HEK293 (cell line): ENCODE measurements at regions not wholly inside any gene's neighbourhood (a gene's known extent, or its start where the extent isn't known, plus 50 kb on each side); places are given as distances from the start of the nearest gene placed in this dataset.

Experiments used
- CTCF ChIA-PET: fragments of 350-600 bp; formaldehyde crosslinking; extraction: SDS; loops from one replicate; lab custom pipeline; 2021; ENCODE audit warnings: antibody characterized with exemption; lab: Yijun Ruan, JAX
- POLR2A ChIA-PET: fragments of 300-600 bp; formaldehyde crosslinking; extraction: SDS; loops from one replicate; lab custom pipeline; 2020; ENCODE audit warnings: antibody characterized with exemption, inconsistent platforms; lab: Yijun Ruan, JAX
- H3K27ac ChIP-seq: fragments of 200-500 bp; sonication (Bioruptor generic); 2 replicates; pipeline ENCODE4 v1.5.1; 2014; ENCODE audit warnings: low read depth, low read length, control low read depth, inconsistent platforms; ENCODE audit errors: extremely low read depth
- H3K36me3 ChIP-seq, 2 experiments: fragments of 200-500 bp in 1 of 2; sonication (Bioruptor generic) in 1 of 2; 1 replicate in 1 of 2; 2 replicates in 1 of 2; pipeline ENCODE4 v1.5.1; 2014 to 2017; ENCODE audit warnings: inconsistent platforms in 2 of 2, low read length in 2 of 2; ENCODE audit not compliant: control insufficient read depth in 2 of 2, insufficient read depth in 1 of 2
- H3K4me1 ChIP-seq: fragments of 200-500 bp; sonication (Bioruptor generic); 2 replicates; pipeline ENCODE4 v1.5.1; 2014; ENCODE audit warnings: mild to moderate bottlenecking, low read length, inconsistent platforms; ENCODE audit not compliant: control insufficient read depth, insufficient read depth
- H3K4me3 ChIP-seq: 2 replicates; pipeline ENCODE4 v1.5.1; 2011; ENCODE audit warnings: low read depth, mild to moderate bottlenecking, control low read depth, low read length, moderate library complexity
- H3K9me3 ChIP-seq: fragments of 200-500 bp; sonication (Bioruptor generic); 2 replicates; pipeline ENCODE4 v1.5.1; 2014; ENCODE audit warnings: low read depth, low read length, inconsistent platforms; ENCODE audit not compliant: control insufficient read depth, insufficient read depth
- GFI1B ChIP-seq: fragments of 450-650 bp; formaldehyde crosslinking; IDR thresholded peaks from 2 replicates; pipeline ENCODE4 v1.5.1; 2016; ENCODE audit warnings: missing biosample characterization, missing genetic modification characterization
- GLI2 ChIP-seq: fragments of 450-650 bp; formaldehyde crosslinking; IDR thresholded peaks from 2 replicates; pipeline ENCODE4; 2017; ENCODE audit warnings: missing biosample characterization, missing genetic modification characterization, low read depth, borderline replicate concordance
- GLI4 ChIP-seq: fragments of 450-650 bp; formaldehyde crosslinking; IDR thresholded peaks from 2 replicates; pipeline ENCODE4 v1.5.1; 2016; ENCODE audit warnings: missing biosample characterization, missing genetic modification characterization
- GLIS1 ChIP-seq: fragments of 450-650 bp; formaldehyde crosslinking; IDR thresholded peaks from 2 replicates; pipeline ENCODE4 v1.5.1; 2016; ENCODE audit warnings: missing biosample characterization, missing genetic modification characterization
- HOXA7 ChIP-seq: sonication (generic); formaldehyde crosslinking; IDR thresholded peaks from 2 replicates; pipeline ENCODE4 v1.8.1; 2022; ENCODE audit warnings: missing genetic modification reagents, borderline replicate concordance
- INSM2 ChIP-seq: fragments of 450-650 bp; formaldehyde crosslinking; IDR thresholded peaks from 2 replicates; pipeline ENCODE4 v1.5.1; 2016; ENCODE audit warnings: missing biosample characterization, missing genetic modification characterization
- PATZ1 ChIP-seq: fragments of 450-650 bp; formaldehyde crosslinking; IDR thresholded peaks from 2 replicates; pipeline ENCODE4 v1.5.1; 2016; ENCODE audit warnings: missing biosample characterization, missing genetic modification characterization
- TSHZ1 ChIP-seq: fragments of 450-650 bp; formaldehyde crosslinking; IDR thresholded peaks from 2 replicates; pipeline ENCODE4 v1.5.1; 2016; ENCODE audit warnings: missing biosample characterization, missing genetic modification characterization, borderline replicate concordance
- ZBTB48 ChIP-seq: fragments of 450-650 bp; formaldehyde crosslinking; IDR thresholded peaks from 2 replicates; pipeline ENCODE4 v1.5.1; 2016; ENCODE audit warnings: missing biosample characterization, missing genetic modification characterization
- ZFP41 ChIP-seq: fragments of 450-650 bp; formaldehyde crosslinking; IDR thresholded peaks from 2 replicates; pipeline ENCODE4 v1.5.1; 2016; ENCODE audit warnings: missing biosample characterization, missing genetic modification characterization, borderline replicate concordance
- ZNF114 ChIP-seq: fragments of 450-650 bp; formaldehyde crosslinking; IDR thresholded peaks from 2 replicates; pipeline ENCODE4 v1.5.0; 2017; ENCODE audit warnings: missing biosample characterization, missing genetic modification characterization
- ZNF132 ChIP-seq: fragments of 450-650 bp; formaldehyde crosslinking; IDR thresholded peaks from 2 replicates; pipeline ENCODE4 v1.5.1; 2017; ENCODE audit warnings: missing biosample characterization, missing genetic modification characterization, borderline replicate concordance
- ZNF146 ChIP-seq: fragments of 450-650 bp; formaldehyde crosslinking; IDR thresholded peaks from 2 replicates; pipeline ENCODE4 v1.5.1; 2016; ENCODE audit warnings: missing biosample characterization, missing genetic modification characterization
- ZNF16 ChIP-seq: fragments of 450-650 bp; formaldehyde crosslinking; IDR thresholded peaks from 2 replicates; pipeline ENCODE4 v1.5.1; 2016; ENCODE audit warnings: low read depth, missing biosample characterization, missing genetic modification characterization
- ZNF513 ChIP-seq: fragments of 450-650 bp; IDR thresholded peaks from 2 replicates; pipeline ENCODE4 v1.5.1; 2018; ENCODE audit warnings: missing biosample characterization, missing genetic modification characterization
- ZNF530 ChIP-seq: fragments of 450-650 bp; formaldehyde crosslinking; IDR thresholded peaks from 2 replicates; pipeline ENCODE4 v1.5.1; 2016; ENCODE audit warnings: low read depth, missing biosample characterization, missing genetic modification characterization
- ZNF639 ChIP-seq: fragments of 450-650 bp; formaldehyde crosslinking; IDR thresholded peaks from 2 replicates; pipeline ENCODE4 v1.5.1; 2016; ENCODE audit warnings: missing biosample characterization, missing genetic modification characterization
- ZNF664 ChIP-seq: fragments of 450-650 bp; formaldehyde crosslinking; IDR thresholded peaks from 2 replicates; pipeline ENCODE4 v1.5.1; 2016; ENCODE audit warnings: missing biosample characterization, missing genetic modification characterization
- ZNF791 ChIP-seq: fragments of 450-650 bp; formaldehyde crosslinking; IDR thresholded peaks from 2 replicates; pipeline ENCODE4 v1.5.1; 2016; ENCODE audit warnings: missing biosample characterization, missing genetic modification characterization
- ZNF792 ChIP-seq: fragments of 450-650 bp; formaldehyde crosslinking; IDR thresholded peaks from 2 replicates; pipeline ENCODE4 v1.5.1; 2016; ENCODE audit warnings: missing biosample characterization, missing genetic modification characterization

- H3K36me3 ChIP-seq, result no peaks in the 10 kb centered on the region
- no peaks in the 10 kb centered on the region for H3K4me1 ChIP-seq
- H3K27ac ChIP-seq, result no peak overlapping the region
- H3K4me3 ChIP-seq, result no peak overlapping the region
- TF ChIP-seq ZBTB48, result no peak
- TF ChIP-seq ZNF792 (tag by site-specific recombination), result no peak
- no peak for TF ChIP-seq GLI4
- TF ChIP-seq TSHZ1, result no peak
- no peak for TF ChIP-seq GLI2
- no peak for TF ChIP-seq ZNF664 (tag by site-specific recombination)
- TF ChIP-seq HOXA7 (CRISPR knock-in tag), result no peak
- no peak for TF ChIP-seq ZNF639 (tag by site-specific recombination)
- TF ChIP-seq GFI1B (tag by site-specific recombination), result no peak
- TF ChIP-seq, all 188 proteins: peak for 0
- no peaks in the 10 kb centered on the region for H3K9me3 ChIP-seq
- ChIA-PET POLR2A (no interaction called here), CTCF (interaction anchor here (0.6 to 1.2 kb wide), 3 partner anchors 38 to 73 kb away, joined by 3 read pairs; no protein-coding TSS in a partner anchor)
Observed at GRCh38 chr7:24227603-24228359, 56.2 kb upstream of the NPY start.

- no peaks in the 10 kb centered on the region for H3K9me3 ChIP-seq
- ChIA-PET POLR2A (no interaction called here), CTCF (no interaction called here)
- no peak overlapping the region for H3K4me3 ChIP-seq
- no peaks in the 10 kb centered on the region for H3K4me1 ChIP-seq
- TF ChIP-seq ZNF132 (tag by site-specific recombination) (no peak), GLIS1 (tag by site-specific recombination) (no peak), ZNF530 (no peak), ZNF146 (tag by site-specific recombination) (no peak), ZNF114 (tag by site-specific recombination) (no peak), PATZ1 (no peak), ZNF791 (tag by site-specific recombination) (no peak), HOXA7 (CRISPR knock-in tag) (no peak), ZNF513 (no peak), INSM2 (tag by site-specific recombination) (no peak), ZNF16 (no peak), ZFP41 (no peak), ZNF792 (tag by site-specific recombination) (no peak)
- H3K36me3 ChIP-seq, result no peaks in the 10 kb centered on the region
- no peak overlapping the region for H3K27ac ChIP-seq
Observed at GRCh38 chr7:24229481-24230226, 54.3 kb upstream of the NPY start.
